ENCODE measurements at regions not wholly inside any gene's neighbourhood (a gene's known extent, or its start where the extent isn't known, plus 50 kb on each side); places are given as distances from the start of the nearest gene placed in this dataset.

DNA sequence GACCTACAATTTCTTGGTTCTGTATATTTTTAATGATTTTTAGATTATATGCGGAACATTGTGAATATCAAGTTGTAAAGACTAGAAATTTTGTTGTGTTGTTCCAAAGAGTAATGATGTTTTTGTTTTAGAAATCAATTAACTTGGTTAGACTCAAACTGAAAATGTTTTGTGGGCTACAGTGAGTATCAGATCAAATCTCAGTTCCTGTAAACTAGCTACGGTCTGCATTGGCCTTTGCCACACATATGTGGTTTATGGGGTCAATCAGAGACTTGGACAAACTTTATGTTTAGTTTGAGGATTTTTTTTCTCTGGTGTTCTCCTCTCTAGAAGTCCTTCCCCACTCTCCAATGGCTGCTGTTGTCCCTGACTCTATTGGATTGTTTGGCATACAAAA, 308.0 kb upstream of the THRB start:
- TF ChIP-seq, protein P1, sequence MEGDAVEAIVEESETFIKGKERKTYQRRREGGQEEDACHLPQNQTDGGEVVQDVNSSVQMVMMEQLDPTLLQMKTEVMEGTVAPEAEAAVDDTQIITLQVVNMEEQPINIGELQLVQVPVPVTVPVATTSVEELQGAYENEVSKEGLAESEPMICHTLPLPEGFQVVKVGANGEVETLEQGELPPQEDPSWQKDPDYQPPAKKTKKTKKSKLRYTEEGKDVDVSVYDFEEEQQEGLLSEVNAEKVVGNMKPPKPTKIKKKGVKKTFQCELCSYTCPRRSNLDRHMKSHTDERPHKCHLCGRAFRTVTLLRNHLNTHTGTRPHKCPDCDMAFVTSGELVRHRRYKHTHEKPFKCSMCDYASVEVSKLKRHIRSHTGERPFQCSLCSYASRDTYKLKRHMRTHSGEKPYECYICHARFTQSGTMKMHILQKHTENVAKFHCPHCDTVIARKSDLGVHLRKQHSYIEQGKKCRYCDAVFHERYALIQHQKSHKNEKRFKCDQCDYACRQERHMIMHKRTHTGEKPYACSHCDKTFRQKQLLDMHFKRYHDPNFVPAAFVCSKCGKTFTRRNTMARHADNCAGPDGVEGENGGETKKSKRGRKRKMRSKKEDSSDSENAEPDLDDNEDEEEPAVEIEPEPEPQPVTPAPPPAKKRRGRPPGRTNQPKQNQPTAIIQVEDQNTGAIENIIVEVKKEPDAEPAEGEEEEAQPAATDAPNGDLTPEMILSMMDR (IDR thresholded peaks at IDR 0.05) = no peak
- no peak for TF ChIP-seq POLR2AphosphoS5 (IDR thresholded peaks at IDR 0.05; ENCODE audit: low read depth, low read length)
